Stimulated activated CD8-positive, alpha-beta memory T cell treated with anti-CD3 and anti-CD28 coated beads, Interleukin-15, amount 100 ng/mL, for 1 hour (primary cell): ENCODE measurements at regions not wholly inside any gene's neighbourhood (a gene's known extent, or its start where the extent isn't known, plus 50 kb on each side); places are given as distances from the start of the nearest gene placed in this dataset.

Experiments used
- DNase-seq: peaks from one replicate; pipeline ENCODE4 v3.0.0-alpha.2; 2020; ENCODE audit warnings: low read depth

- DNase-seq: no peak
These were observed 52.4 kb downstream of the CBLL2 start for GRCh38 chrX:22325096-22325495.

GRCh38 chrX:22329783-22330182 lies 57.1 kb downstream of the CBLL2 start:
- DNase-seq: no peak

GRCh38 chrX:22338740-22339139 lies 66.0 kb downstream of the CBLL2 start:
- DNase-seq: no peak

- no peak for DNase-seq
These were observed 66.7 kb downstream of the CBLL2 start for GRCh38 chrX:22339459-22339858.

GRCh38 chrX:22340022-22340616 lies 67.4 kb downstream of the CBLL2 start:
- no peak for DNase-seq

- no peak for DNase-seq
These were observed 70.5 kb downstream of the CBLL2 start for GRCh38 chrX:22343192-22343591.

GRCh38 chrX:22345884-22346283 lies 73.2 kb downstream of the CBLL2 start:
- DNase-seq: no peak

- DNase-seq: no peak
These were observed 74.8 kb downstream of the CBLL2 start for GRCh38 chrX:22347491-22347890.

- no peak for DNase-seq
These were observed 76.4 kb downstream of the CBLL2 start for GRCh38 chrX:22349116-22349515.

GRCh38 chrX:22351076-22351475 lies 78.4 kb downstream of the CBLL2 start:
- no peak for DNase-seq

GRCh38 chrX:22351966-22352365 lies 79.3 kb downstream of the CBLL2 start:
- no peak for DNase-seq

- DNase-seq: no peak
These were observed 84.9 kb downstream of the CBLL2 start for GRCh38 chrX:22357621-22358020.

GRCh38 chrX:22360129-22360528 lies 87.4 kb downstream of the CBLL2 start:
- DNase-seq: no peak

GRCh38 chrX:22365460-22365859 lies 92.7 kb downstream of the CBLL2 start:
- DNase-seq: no peak

- no peak for DNase-seq
These were observed 93.5 kb downstream of the CBLL2 start for GRCh38 chrX:22366166-22366702.

- DNase-seq: no peak
These were observed 94.2 kb downstream of the CBLL2 start for GRCh38 chrX:22366906-22367305.

- DNase-seq: no peak
These were observed 100.4 kb downstream of the CBLL2 start for GRCh38 chrX:22373094-22373493.

GRCh38 chrX:22373766-22374165 lies 101.1 kb downstream of the CBLL2 start:
- DNase-seq: no peak

- no peak for DNase-seq
These were observed 103.7 kb downstream of the CBLL2 start for GRCh38 chrX:22376369-22376768.

- DNase-seq: no peak
These were observed 105.6 kb downstream of the CBLL2 start for GRCh38 chrX:22378296-22378695.

- no peak for DNase-seq
These were observed 111.3 kb downstream of the CBLL2 start for GRCh38 chrX:22383988-22384387.

- DNase-seq: no peak
These were observed 117.0 kb downstream of the CBLL2 start for GRCh38 chrX:22389556-22390179.

- DNase-seq: no peak
These were observed 119.6 kb downstream of the CBLL2 start for GRCh38 chrX:22392133-22392948.
